Liver (tissue), 8 donors: ENCODE measurements at regions not wholly inside any gene's neighbourhood (a gene's known extent, or its start where the extent isn't known, plus 50 kb on each side); places are given as distances from the start of the nearest gene placed in this dataset.
A peak's percentile ranks its signal among the peaks of the same experiment; 100 is the strongest.

Source experiments
- DNase-seq: peaks from one replicate; pipeline ENCODE4 v3.0.0-alpha.2; 2017; ENCODE audit warnings: low spot score
- H3K27ac ChIP-seq, 2 donors: one replicate each; pipeline ENCODE4 v1.7.0; 2013; ENCODE audit warnings: inconsistent platforms in 2 of 2, low read length in 2 of 2, control low read depth in 1 of 2, low read depth in 1 of 2, mild to moderate bottlenecking in 1 of 2
- H3K27me3 ChIP-seq, 4 donors: one replicate each; pipeline versions ENCODE4 v1.6.1 to v1.7.0; 2013; ENCODE audit warnings: low read length in 3 of 4, inconsistent platforms in 1 of 4, mild to moderate bottlenecking in 1 of 4, moderate library complexity in 1 of 4; ENCODE audit not compliant: control insufficient read depth in 4 of 4, insufficient read depth in 4 of 4
- H3K36me3 ChIP-seq, 4 donors: one replicate each; pipeline versions ENCODE4 v1.6.1 to v1.7.0; 2013; ENCODE audit warnings: low read length in 3 of 4, mild to moderate bottlenecking in 3 of 4, low read depth in 1 of 4, moderate library complexity in 1 of 4; ENCODE audit not compliant: control insufficient read depth in 4 of 4, insufficient read depth in 3 of 4
- H3K4me1 ChIP-seq, 4 donors: one replicate each; pipeline versions ENCODE4 v1.6.1 to v1.7.0; 2013; ENCODE audit warnings: low read length in 3 of 4, mild to moderate bottlenecking in 3 of 4, moderate library complexity in 1 of 4; ENCODE audit not compliant: control insufficient read depth in 4 of 4, insufficient read depth in 4 of 4
- H3K4me3 ChIP-seq, 3 donors: one replicate each; pipeline versions ENCODE4 v1.6.1 to v1.7.0; 2013; ENCODE audit warnings: low read length in 3 of 3, control low read depth in 1 of 3, low read depth in 1 of 3, mild to moderate bottlenecking in 1 of 3
- H3K9ac ChIP-seq, 2 donors: one replicate each; pipeline ENCODE4 v1.7.0; 2013; ENCODE audit warnings: low read length in 2 of 2, mild to moderate bottlenecking in 2 of 2, moderate library complexity in 2 of 2, control low read depth in 1 of 2, low read depth in 1 of 2
- H3K9me3 ChIP-seq, 4 donors: one replicate each; pipeline versions ENCODE4 v1.6.1 to v1.7.0; 2013; ENCODE audit warnings: low read length in 3 of 4; ENCODE audit not compliant: control insufficient read depth in 4 of 4
- CTCF ChIP-seq: fragments of 150-350 bp; IDR thresholded peaks from 2 replicates; pipeline ENCODE4 v1.5.1; 2017; ENCODE audit warnings: improper control_type of control experiment, low read depth, low read length; ENCODE audit not compliant: missing input control
- EGR1 ChIP-seq, 2 donors: IDR thresholded peaks; 2 replicates each; pipeline ENCODE4 v1.6.1; 2016 to 2018; ENCODE audit warnings: antibody characterized with exemption in 2 of 2, low read depth in 2 of 2
- FOXA1 ChIP-seq: IDR thresholded peaks from 2 replicates; pipeline ENCODE4 v1.6.1; 2016; ENCODE audit warnings: antibody characterized with exemption
- HNF4A ChIP-seq, 2 donors: conservative IDR thresholded peaks; 2 replicates each; pipeline ENCODE4 v1.6.1; 2016; ENCODE audit warnings: antibody characterized with exemption in 2 of 2, mild to moderate bottlenecking in 2 of 2
- NR2F2 ChIP-seq: IDR thresholded peaks from 2 replicates; pipeline ENCODE4 v1.6.1; 2016; ENCODE audit warnings: antibody characterized with exemption
- RAD21 ChIP-seq, 2 donors: IDR thresholded peaks; 2 replicates each; pipeline ENCODE4 v1.6.1; 2016; ENCODE audit warnings: antibody characterized with exemption in 2 of 2, mild to moderate bottlenecking in 2 of 2
- REST ChIP-seq: IDR thresholded peaks from 2 replicates; pipeline ENCODE4 v1.6.1; 2016; ENCODE audit warnings: antibody characterized with exemption, mild to moderate bottlenecking
- RXRA ChIP-seq, 2 donors: IDR thresholded peaks; 2 replicates each; pipeline ENCODE4 v1.6.1; 2017 to 2018; ENCODE audit warnings: antibody characterized with exemption in 2 of 2, mild to moderate bottlenecking in 1 of 2
- SP1 ChIP-seq: IDR thresholded peaks from 2 replicates; pipeline ENCODE4 v1.6.1; 2018; ENCODE audit warnings: antibody characterized with exemption, mild to moderate bottlenecking
- WGBS: extraction: QIAGEN DNeasy Blood & Tissue Kit; methylation state at CpG from one replicate; pipeline ENCODE4 v1.1.7; 2013; 5-methylcytosine and 5-hydroxymethylcytosine counted together
- donor health status: healthy.
- donor health status: healthy.
- donor health status: healthy.
- donor health status: healthy.
- donor health status: healthy.

- no peaks in the 10 kb centered on the region for H3K9me3 ChIP-seq
- no peak overlapping the region for H3K4me3 ChIP-seq
- no peak overlapping the region for H3K27ac ChIP-seq
- no peak for DNase-seq
- peaks cover 0 to 1% (median 0%) of the 10 kb centered on the region in 4 donors for H3K4me1 ChIP-seq
- H3K9ac ChIP-seq, result no peak overlapping the region
- peak; percentile 5 for TF ChIP-seq CTCF
- peak in 1 of 2 donors; percentile 12 for TF ChIP-seq RAD21 (IDR thresholded peaks at IDR 0.05)
- no peak for TF ChIP-seq RXRA (IDR thresholded peaks at IDR 0.05)
- TF ChIP-seq EGR1 (IDR thresholded peaks at IDR 0.05; ENCODE audit: low read depth in 2 of 2), result no peak
- TF ChIP-seq REST, result no peak
- WGBS, result 94% methylated on average over 20 of the region's 20 CpGs
- H3K27me3 ChIP-seq, result no peaks in the 10 kb centered on the region
- no peaks in the 10 kb centered on the region for H3K36me3 ChIP-seq
Measured at GRCh38 chr6:44062771-44063560, 64.3 kb downstream of the MRPL14 start.

- Histone ChIP-seq H3K36me3 (no peaks in the 10 kb centered on the region), H3K27ac (no peak overlapping the region), H3K9me3 (no peaks in the 10 kb centered on the region), H3K4me3 (no peak overlapping the region), H3K27me3 (no peaks in the 10 kb centered on the region), H3K4me1 (peaks cover 0 to 1% (median 0%) of the 10 kb centered on the region in 4 donors), H3K9ac (no peak overlapping the region)
- WGBS, result 71% methylated on average over 3 of the region's 3 CpGs
- no peak for DNase-seq
- TF ChIP-seq HNF4A (conservative IDR thresholded peaks at IDR 0.05) (peak; percentile 44 to 49), SP1 (no peak)
Measured at GRCh38 chr6:44062105-44062770, 65.0 kb downstream of the MRPL14 start.

GRCh38 chr6:44061375-44062104 is 65.7 kb downstream of the MRPL14 start:
- no peak overlapping the region for H3K27ac ChIP-seq
- no peak overlapping the region for H3K9ac ChIP-seq
- 84% methylated on average over 5 of the region's 5 CpGs for WGBS
- no peak for DNase-seq
- TF ChIP-seq EGR1 (IDR thresholded peaks at IDR 0.05; ENCODE audit: low read depth in 2 of 2), result no peak
- TF ChIP-seq CTCF, result no peak
- TF ChIP-seq FOXA1, result no peak
- TF ChIP-seq HNF4A (conservative IDR thresholded peaks at IDR 0.05), result no peak
- TF ChIP-seq REST, result no peak
- TF ChIP-seq NR2F2, result no peak
- H3K4me3 ChIP-seq, result no peak overlapping the region
- peaks cover 0 to 1% (median 0%) of the 10 kb centered on the region in 4 donors for H3K4me1 ChIP-seq
- H3K36me3 ChIP-seq, result no peaks in the 10 kb centered on the region
- no peaks in the 10 kb centered on the region for H3K9me3 ChIP-seq
- H3K27me3 ChIP-seq, result no peaks in the 10 kb centered on the region
